ENCODE measurements at regions not wholly inside any gene's neighbourhood (a gene's known extent, or its start where the extent isn't known, plus 50 kb on each side); places are given as distances from the start of the nearest gene placed in this dataset.

GRCh38 chr16:79293836-79294460, 306.6 kb downstream of the MAF start:
- Mint-ChIP-seq H3K4me3 (no peak overlapping the region), H3K27ac (ENCODE audit: unreplicated experiment) (no peak overlapping the region), H3K4me1 (peaks cover 10% of the 10 kb centered on the region), H3K27me3 (ENCODE audit: low read depth) (peaks cover 82% of the 10 kb centered on the region), H3K9me3 (no peaks in the 10 kb centered on the region), H3K36me3 (ENCODE audit: low read depth) (no peaks in the 10 kb centered on the region)
- DNase-seq (ENCODE audit: low read depth, low spot score) = no peak
- TF ChIP-seq, protein P1, sequence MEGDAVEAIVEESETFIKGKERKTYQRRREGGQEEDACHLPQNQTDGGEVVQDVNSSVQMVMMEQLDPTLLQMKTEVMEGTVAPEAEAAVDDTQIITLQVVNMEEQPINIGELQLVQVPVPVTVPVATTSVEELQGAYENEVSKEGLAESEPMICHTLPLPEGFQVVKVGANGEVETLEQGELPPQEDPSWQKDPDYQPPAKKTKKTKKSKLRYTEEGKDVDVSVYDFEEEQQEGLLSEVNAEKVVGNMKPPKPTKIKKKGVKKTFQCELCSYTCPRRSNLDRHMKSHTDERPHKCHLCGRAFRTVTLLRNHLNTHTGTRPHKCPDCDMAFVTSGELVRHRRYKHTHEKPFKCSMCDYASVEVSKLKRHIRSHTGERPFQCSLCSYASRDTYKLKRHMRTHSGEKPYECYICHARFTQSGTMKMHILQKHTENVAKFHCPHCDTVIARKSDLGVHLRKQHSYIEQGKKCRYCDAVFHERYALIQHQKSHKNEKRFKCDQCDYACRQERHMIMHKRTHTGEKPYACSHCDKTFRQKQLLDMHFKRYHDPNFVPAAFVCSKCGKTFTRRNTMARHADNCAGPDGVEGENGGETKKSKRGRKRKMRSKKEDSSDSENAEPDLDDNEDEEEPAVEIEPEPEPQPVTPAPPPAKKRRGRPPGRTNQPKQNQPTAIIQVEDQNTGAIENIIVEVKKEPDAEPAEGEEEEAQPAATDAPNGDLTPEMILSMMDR (conservative IDR thresholded peaks at IDR 0.05) = no peak

DNA sequence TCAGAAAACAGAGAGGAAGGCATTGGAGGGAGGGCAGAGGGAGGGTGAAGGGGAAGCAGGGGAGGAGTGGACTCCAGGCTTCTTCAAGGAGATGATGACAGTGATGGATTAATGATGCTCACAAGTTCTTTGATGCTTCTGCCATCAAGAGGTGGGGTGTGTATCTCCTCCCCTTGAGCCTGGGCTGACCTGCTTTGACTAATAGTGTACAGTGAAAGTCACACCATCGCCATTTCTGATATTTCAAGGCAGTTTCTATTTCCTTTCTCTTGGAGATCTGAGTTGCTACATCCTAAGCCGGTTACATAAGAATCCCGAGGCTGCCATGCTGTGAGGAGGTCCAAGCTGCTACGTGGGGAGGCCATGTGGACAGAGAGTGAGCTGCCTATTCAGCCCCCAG, 312.5 kb downstream of the MAF start:
- H3K27ac Mint-ChIP-seq (ENCODE audit: unreplicated experiment) = no peak overlapping the region
- peaks cover 65% of the 10 kb centered on the region for H3K27me3 Mint-ChIP-seq (ENCODE audit: low read depth)
- H3K4me3 Mint-ChIP-seq = no peak overlapping the region
- DNase-seq (ENCODE audit: low read depth, low spot score) = no peak
- TF ChIP-seq, protein P1 (conservative IDR thresholded peaks at IDR 0.05) = no peak
- no peaks in the 10 kb centered on the region for H3K36me3 Mint-ChIP-seq (ENCODE audit: low read depth)
- peaks cover 11% of the 10 kb centered on the region for H3K4me1 Mint-ChIP-seq
- H3K9me3 Mint-ChIP-seq = no peaks in the 10 kb centered on the region

- Mint-ChIP-seq H3K4me3 (no peak overlapping the region), H3K27me3 (ENCODE audit: low read depth) (peaks cover 67% of the 10 kb centered on the region), H3K27ac (ENCODE audit: unreplicated experiment) (no peak overlapping the region), H3K36me3 (ENCODE audit: low read depth) (no peaks in the 10 kb centered on the region), H3K4me1 (peaks cover 11% of the 10 kb centered on the region), H3K9me3 (no peaks in the 10 kb centered on the region)
- no peak for DNase-seq (ENCODE audit: low read depth, low spot score)
- TF ChIP-seq, protein P1 (conservative IDR thresholded peaks at IDR 0.05) = no peak
Measured at GRCh38 chr16:79287424-79287917, 313.1 kb downstream of the MAF start.

DNA sequence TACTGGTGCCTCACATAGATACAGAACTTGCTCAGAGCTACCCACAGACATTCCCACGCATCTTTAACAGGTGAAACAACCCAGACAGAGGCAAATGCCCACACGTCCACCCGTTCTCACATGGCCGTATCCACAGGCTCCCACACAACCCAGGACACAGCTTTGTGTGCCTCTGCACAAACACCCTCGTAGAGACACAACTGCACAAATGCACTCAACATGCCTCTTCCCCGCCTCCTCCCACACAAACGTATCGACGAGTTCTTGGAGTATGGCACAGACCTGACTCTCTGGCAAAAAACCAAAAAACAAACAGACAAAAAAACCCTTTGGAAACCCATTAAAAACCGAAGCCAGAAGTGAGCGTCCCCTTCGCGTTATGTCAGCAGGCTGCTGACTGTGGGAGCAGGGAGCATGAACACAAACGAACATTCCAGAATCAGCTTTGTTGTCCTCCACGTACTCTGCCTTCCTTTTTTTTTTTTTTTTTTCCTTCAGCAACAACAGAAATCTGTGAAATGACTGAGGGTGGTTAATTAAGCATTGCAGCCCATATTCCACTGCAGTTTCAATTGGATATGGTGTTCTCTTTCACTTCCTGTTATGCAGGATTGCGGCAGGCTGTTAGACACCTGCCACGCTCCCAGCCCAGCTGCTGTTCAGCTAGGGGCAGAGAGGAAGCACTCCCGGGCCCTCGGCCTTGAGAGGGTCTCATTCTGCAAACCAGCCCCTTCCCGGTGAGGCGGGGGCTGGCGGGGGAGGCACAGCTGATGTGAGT, 313.7 kb downstream of the MAF start:
- no peaks in the 10 kb centered on the region for H3K9me3 Mint-ChIP-seq
- H3K27ac Mint-ChIP-seq (ENCODE audit: unreplicated experiment) = no peak overlapping the region
- H3K4me3 Mint-ChIP-seq = no peak overlapping the region
- H3K36me3 Mint-ChIP-seq (ENCODE audit: low read depth) = no peaks in the 10 kb centered on the region
- peaks cover 11% of the 10 kb centered on the region for H3K4me1 Mint-ChIP-seq
- peaks cover 64% of the 10 kb centered on the region for H3K27me3 Mint-ChIP-seq (ENCODE audit: low read depth)
- DNase-seq (ENCODE audit: low read depth, low spot score) = no peak
- TF ChIP-seq, protein P1 (conservative IDR thresholded peaks at IDR 0.05) = no peak

- TF ChIP-seq, protein P1 (conservative IDR thresholded peaks at IDR 0.05) = no peak
- H3K27me3 Mint-ChIP-seq (ENCODE audit: low read depth) = peaks cover 62% of the 10 kb centered on the region
- no peak overlapping the region for H3K4me3 Mint-ChIP-seq
- H3K36me3 Mint-ChIP-seq (ENCODE audit: low read depth) = no peaks in the 10 kb centered on the region
- no peak overlapping the region for H3K27ac Mint-ChIP-seq (ENCODE audit: unreplicated experiment)
- no peak for DNase-seq (ENCODE audit: low read depth, low spot score)
- H3K9me3 Mint-ChIP-seq = no peaks in the 10 kb centered on the region
- peaks cover 11% of the 10 kb centered on the region for H3K4me1 Mint-ChIP-seq
Measured at GRCh38 chr16:79284766-79285165, 315.8 kb downstream of the MAF start.
